ENCODE measurements at regions not wholly inside any gene's neighbourhood (a gene's known extent, or its start where the extent isn't known, plus 50 kb on each side); places are given as distances from the start of the nearest gene placed in this dataset.

- TF ChIP-seq TAF1 (IDR thresholded peaks at IDR 0.05; ENCODE audit: borderline replicate concordance, low read depth, low read length) (no peak), POLR2A (IDR thresholded peaks at IDR 0.05; ENCODE audit: low read depth, low read length) (no peak), POLR2AphosphoS5 (IDR thresholded peaks at IDR 0.05; ENCODE audit: low read depth, low read length) (no peak)
These were observed 765.7 kb downstream of the DIPK2A start for GRCh38 chr3:144737281-144737680.
